H1 (cell line): ENCODE measurements at regions not wholly inside any gene's neighbourhood (a gene's known extent, or its start where the extent isn't known, plus 50 kb on each side); places are given as distances from the start of the nearest gene placed in this dataset.

Source experiments
- CBX5 ChIP-seq: fragments of 300-800, 300-1000 bp; sonication (generic); IDR thresholded peaks from 2 replicates; pipeline ENCODE4 v1.7.1; 2016; ENCODE audit warnings: antibody characterized with exemption, low read length, low read depth
- EGR1 ChIP-seq: IDR thresholded peaks from 2 replicates; pipeline ENCODE4 v1.6.1; 2011; ENCODE audit warnings: low read depth, low read length, borderline replicate concordance
- TF ChIP-seq, protein P1 (sequence below): fragments of 300-600 bp; sonication (generic); IDR thresholded peaks from 2 replicates; pipeline ENCODE4 v1.7.1; 2012; ENCODE audit warnings: low read length, moderate library complexity, mild to moderate bottlenecking, inconsistent platforms; ENCODE audit not compliant: insufficient replicate concordance

- TF ChIP-seq, protein P1, sequence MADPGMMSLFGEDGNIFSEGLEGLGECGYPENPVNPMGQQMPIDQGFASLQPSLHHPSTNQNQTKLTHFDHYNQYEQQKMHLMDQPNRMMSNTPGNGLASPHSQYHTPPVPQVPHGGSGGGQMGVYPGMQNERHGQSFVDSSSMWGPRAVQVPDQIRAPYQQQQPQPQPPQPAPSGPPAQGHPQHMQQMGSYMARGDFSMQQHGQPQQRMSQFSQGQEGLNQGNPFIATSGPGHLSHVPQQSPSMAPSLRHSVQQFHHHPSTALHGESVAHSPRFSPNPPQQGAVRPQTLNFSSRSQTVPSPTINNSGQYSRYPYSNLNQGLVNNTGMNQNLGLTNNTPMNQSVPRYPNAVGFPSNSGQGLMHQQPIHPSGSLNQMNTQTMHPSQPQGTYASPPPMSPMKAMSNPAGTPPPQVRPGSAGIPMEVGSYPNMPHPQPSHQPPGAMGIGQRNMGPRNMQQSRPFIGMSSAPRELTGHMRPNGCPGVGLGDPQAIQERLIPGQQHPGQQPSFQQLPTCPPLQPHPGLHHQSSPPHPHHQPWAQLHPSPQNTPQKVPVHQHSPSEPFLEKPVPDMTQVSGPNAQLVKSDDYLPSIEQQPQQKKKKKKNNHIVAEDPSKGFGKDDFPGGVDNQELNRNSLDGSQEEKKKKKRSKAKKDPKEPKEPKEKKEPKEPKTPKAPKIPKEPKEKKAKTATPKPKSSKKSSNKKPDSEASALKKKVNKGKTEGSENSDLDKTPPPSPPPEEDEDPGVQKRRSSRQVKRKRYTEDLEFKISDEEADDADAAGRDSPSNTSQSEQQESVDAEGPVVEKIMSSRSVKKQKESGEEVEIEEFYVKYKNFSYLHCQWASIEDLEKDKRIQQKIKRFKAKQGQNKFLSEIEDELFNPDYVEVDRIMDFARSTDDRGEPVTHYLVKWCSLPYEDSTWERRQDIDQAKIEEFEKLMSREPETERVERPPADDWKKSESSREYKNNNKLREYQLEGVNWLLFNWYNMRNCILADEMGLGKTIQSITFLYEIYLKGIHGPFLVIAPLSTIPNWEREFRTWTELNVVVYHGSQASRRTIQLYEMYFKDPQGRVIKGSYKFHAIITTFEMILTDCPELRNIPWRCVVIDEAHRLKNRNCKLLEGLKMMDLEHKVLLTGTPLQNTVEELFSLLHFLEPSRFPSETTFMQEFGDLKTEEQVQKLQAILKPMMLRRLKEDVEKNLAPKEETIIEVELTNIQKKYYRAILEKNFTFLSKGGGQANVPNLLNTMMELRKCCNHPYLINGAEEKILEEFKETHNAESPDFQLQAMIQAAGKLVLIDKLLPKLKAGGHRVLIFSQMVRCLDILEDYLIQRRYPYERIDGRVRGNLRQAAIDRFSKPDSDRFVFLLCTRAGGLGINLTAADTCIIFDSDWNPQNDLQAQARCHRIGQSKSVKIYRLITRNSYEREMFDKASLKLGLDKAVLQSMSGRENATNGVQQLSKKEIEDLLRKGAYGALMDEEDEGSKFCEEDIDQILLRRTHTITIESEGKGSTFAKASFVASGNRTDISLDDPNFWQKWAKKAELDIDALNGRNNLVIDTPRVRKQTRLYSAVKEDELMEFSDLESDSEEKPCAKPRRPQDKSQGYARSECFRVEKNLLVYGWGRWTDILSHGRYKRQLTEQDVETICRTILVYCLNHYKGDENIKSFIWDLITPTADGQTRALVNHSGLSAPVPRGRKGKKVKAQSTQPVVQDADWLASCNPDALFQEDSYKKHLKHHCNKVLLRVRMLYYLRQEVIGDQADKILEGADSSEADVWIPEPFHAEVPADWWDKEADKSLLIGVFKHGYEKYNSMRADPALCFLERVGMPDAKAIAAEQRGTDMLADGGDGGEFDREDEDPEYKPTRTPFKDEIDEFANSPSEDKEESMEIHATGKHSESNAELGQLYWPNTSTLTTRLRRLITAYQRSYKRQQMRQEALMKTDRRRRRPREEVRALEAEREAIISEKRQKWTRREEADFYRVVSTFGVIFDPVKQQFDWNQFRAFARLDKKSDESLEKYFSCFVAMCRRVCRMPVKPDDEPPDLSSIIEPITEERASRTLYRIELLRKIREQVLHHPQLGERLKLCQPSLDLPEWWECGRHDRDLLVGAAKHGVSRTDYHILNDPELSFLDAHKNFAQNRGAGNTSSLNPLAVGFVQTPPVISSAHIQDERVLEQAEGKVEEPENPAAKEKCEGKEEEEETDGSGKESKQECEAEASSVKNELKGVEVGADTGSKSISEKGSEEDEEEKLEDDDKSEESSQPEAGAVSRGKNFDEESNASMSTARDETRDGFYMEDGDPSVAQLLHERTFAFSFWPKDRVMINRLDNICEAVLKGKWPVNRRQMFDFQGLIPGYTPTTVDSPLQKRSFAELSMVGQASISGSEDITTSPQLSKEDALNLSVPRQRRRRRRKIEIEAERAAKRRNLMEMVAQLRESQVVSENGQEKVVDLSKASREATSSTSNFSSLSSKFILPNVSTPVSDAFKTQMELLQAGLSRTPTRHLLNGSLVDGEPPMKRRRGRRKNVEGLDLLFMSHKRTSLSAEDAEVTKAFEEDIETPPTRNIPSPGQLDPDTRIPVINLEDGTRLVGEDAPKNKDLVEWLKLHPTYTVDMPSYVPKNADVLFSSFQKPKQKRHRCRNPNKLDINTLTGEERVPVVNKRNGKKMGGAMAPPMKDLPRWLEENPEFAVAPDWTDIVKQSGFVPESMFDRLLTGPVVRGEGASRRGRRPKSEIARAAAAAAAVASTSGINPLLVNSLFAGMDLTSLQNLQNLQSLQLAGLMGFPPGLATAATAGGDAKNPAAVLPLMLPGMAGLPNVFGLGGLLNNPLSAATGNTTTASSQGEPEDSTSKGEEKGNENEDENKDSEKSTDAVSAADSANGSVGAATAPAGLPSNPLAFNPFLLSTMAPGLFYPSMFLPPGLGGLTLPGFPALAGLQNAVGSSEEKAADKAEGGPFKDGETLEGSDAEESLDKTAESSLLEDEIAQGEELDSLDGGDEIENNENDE = no peak
- TF ChIP-seq EGR1 (no peak), CBX5 (no peak)
Observed at GRCh38 chr4:4772534-4772933, 86.9 kb upstream of the MSX1 start (continued).
